Upper lobe of left lung (tissue), 6 donors: ENCODE measurements at regions not wholly inside any gene's neighbourhood (a gene's known extent, or its start where the extent isn't known, plus 50 kb on each side); places are given as distances from the start of the nearest gene placed in this dataset.

Source experiments
- ATAC-seq, 2 donors: fragments of 200-7000 bp; cut with Tn5 transposase; one replicate each; pipeline ENCODE4 v1.9.1; 2022; ENCODE audit warnings: mild to moderate bottlenecking in 2 of 2, moderate library complexity in 2 of 2; ENCODE audit not compliant: low FRiP score in 2 of 2
- DNase-seq, 2 donors: peaks; one replicate each; pipeline ENCODE4 v3.0.0-alpha.2; 2019 to 2020
- H3K27ac ChIP-seq, 4 donors: fragments of 200-600 bp; sonication (generic); one replicate each; pipeline ENCODE4 v1.5.1; 2016 to 2019
- H3K27me3 ChIP-seq, 4 donors: fragments of 200-600 bp; sonication (generic); one replicate each; pipeline ENCODE4 v1.5.1; 2017 to 2019
- H3K36me3 ChIP-seq, 4 donors: fragments of 200-600 bp; sonication (generic); one replicate each; pipeline ENCODE4 v1.5.1; 2016 to 2019
- H3K4me1 ChIP-seq, 4 donors: fragments of 200-600 bp; sonication (generic); one replicate each; pipeline ENCODE4 v1.5.1; 2018 to 2019
- H3K4me3 ChIP-seq, 4 donors: fragments of 200-600 bp; sonication (generic); one replicate each; pipeline ENCODE4 v1.5.1; 2017 to 2019; ENCODE audit warnings: mild to moderate bottlenecking in 2 of 4, moderate library complexity in 1 of 4
- H3K9me3 ChIP-seq, 4 donors: fragments of 200-600 bp; sonication (generic); one replicate each; pipeline ENCODE4 v1.5.1; 2018 to 2019
- CTCF ChIP-seq, 6 experiments: fragments of 450-650 bp in 4 of 6; fragments of 200-600 bp in 2 of 6; sonication (generic) in 2 of 6; IDR thresholded peaks; one replicate each; pipeline ENCODE4 v1.5.1; 2016 to 2019; ENCODE audit warnings: antibody characterized with exemption in 6 of 6
- EP300 ChIP-seq, 4 donors: sonication (generic); formaldehyde crosslinking; IDR thresholded peaks; one replicate each; pipeline ENCODE4 v1.5.1; 2017; ENCODE audit warnings: antibody characterized with exemption in 4 of 4, control low read depth in 2 of 4
- POLR2A ChIP-seq, 4 donors: fragments of 450-650 bp; IDR thresholded peaks; one replicate each; pipeline ENCODE4 v1.5.1; 2016 to 2017; ENCODE audit warnings: antibody characterized with exemption in 4 of 4, mild to moderate bottlenecking in 2 of 4
- POLR2AphosphoS5 ChIP-seq, 2 donors: sonication (generic); formaldehyde crosslinking; IDR thresholded peaks; one replicate each; pipeline ENCODE4 v1.5.1; 2017; ENCODE audit warnings: antibody characterized with exemption in 2 of 2
- WGBS, 2 donors: methylation state at CpG; one replicate each; pipeline ENCODE4 v1.1.5; 2017 to 2018; 5-methylcytosine and 5-hydroxymethylcytosine counted together
- small RNA-seq, 4 donors: library from RNA; depleted of rRNA; stranded (forward); fragments of <200 nt; gene quantifications; one replicate each; pipeline ENCODE3, GENCODE V24; 2016
- donor health status: DM: no; HTN: no; CAD: no; lungs with moderate emphysema.
- donor health status: DM: no; HTN: yes; CAD: no; lungs with severe emphysema.

- Histone ChIP-seq H3K27ac (no peak overlapping the region), H3K27me3 (no peaks in the 10 kb centered on the region), H3K4me3 (no peak overlapping the region), H3K36me3 (no peaks in the 10 kb centered on the region), H3K4me1 (no peaks in the 10 kb centered on the region), H3K9me3 (no peaks in the 10 kb centered on the region)
- WGBS, 2 donors = 44 to 54% methylated on average over 3 of the region's 3 CpGs
- no peak for ATAC-seq
- no peak for DNase-seq
- TF ChIP-seq POLR2A (IDR thresholded peaks at IDR 0.05) (no peak), EP300 (IDR thresholded peaks at IDR 0.05) (no peak), POLR2AphosphoS5 (IDR thresholded peaks at IDR 0.05) (no peak), CTCF (IDR thresholded peaks at IDR 0.05) (no peak)
Observed at GRCh38 chrX:147850875-147851274, 60.8 kb upstream of the FMR1 start.

GRCh38 chrX:147853701-147854100 lies 58.0 kb upstream of the FMR1 start:
- WGBS, 2 donors = 74 to 90% methylated on average over 2 of the region's 2 CpGs

GRCh38 chrX:147859666-147860065 lies 52.1 kb upstream of the FMR1 start:
- TF ChIP-seq POLR2AphosphoS5 (IDR thresholded peaks at IDR 0.05) (no peak), POLR2A (IDR thresholded peaks at IDR 0.05) (no peak), CTCF (IDR thresholded peaks at IDR 0.05) (no peak), EP300 (IDR thresholded peaks at IDR 0.05) (no peak)
- 37 to 50% methylated on average over 2 of the region's 2 CpGs for WGBS, 2 donors
- DNase-seq (no peak), ATAC-seq (no peak)
- Histone ChIP-seq H3K4me3 (no peak overlapping the region), H3K27ac (no peak overlapping the region), H3K9me3 (no peaks in the 10 kb centered on the region), H3K4me1 (no peaks in the 10 kb centered on the region), H3K27me3 (no peaks in the 10 kb centered on the region), H3K36me3 (no peaks in the 10 kb centered on the region)

More at GRCh38 chrX:147853701-147854100, 58.0 kb upstream of the FMR1 start:
- H3K27me3 ChIP-seq = no peaks in the 10 kb centered on the region
- H3K4me3 ChIP-seq = no peak overlapping the region
- no peak for DNase-seq
- no peaks in the 10 kb centered on the region for H3K9me3 ChIP-seq
- H3K27ac ChIP-seq = no peak overlapping the region
- no peaks in the 10 kb centered on the region for H3K36me3 ChIP-seq
- no peak for ATAC-seq
- H3K4me1 ChIP-seq = no peaks in the 10 kb centered on the region
- TF ChIP-seq POLR2AphosphoS5 (IDR thresholded peaks at IDR 0.05) = no peak
- TF ChIP-seq CTCF (IDR thresholded peaks at IDR 0.05) = no peak
- no peak for TF ChIP-seq EP300 (IDR thresholded peaks at IDR 0.05)
- TF ChIP-seq POLR2A (IDR thresholded peaks at IDR 0.05) = no peak

Small RNA genes lying in the stretch of these regions (small RNA-seq; reads per million reads assigned to genes)
- gene AC016925.1 (0 reads per million in 4 donors), gene AC016925.2 (0 reads per million in 4 donors), gene AL009048.1 (0 reads per million in 4 donors), gene AL096861.1 (0 reads per million in 4 donors), gene RNU6-382P (0 reads per million in 4 donors)
